Activated B cell treated with CpG ODN at 0.5 μM for 24 hours (primary cell): ENCODE measurements at regions not wholly inside any gene's neighbourhood (a gene's known extent, or its start where the extent isn't known, plus 50 kb on each side); places are given as distances from the start of the nearest gene placed in this dataset.

Source experiments
- ATAC-seq: fragments of 200-7000 bp; cut with Tn5 transposase; one replicate; pipeline ENCODE4 v1.10.0; 2021; ENCODE audit warnings: low read depth, mild to moderate bottlenecking, moderate library complexity
- CTCF ChIA-PET: fragments of 350-600 bp; sonication (Branson Sonifier 250); formaldehyde crosslinking; loops from one replicate; lab custom pipeline; 2021; ENCODE audit warnings: antibody characterized with exemption; lab: Charles Lee
- POLR2A ChIA-PET: fragments of 350-600 bp; sonication (Branson Sonifier 250); formaldehyde crosslinking; loops from one replicate; lab custom pipeline; 2021; ENCODE audit warnings: antibody characterized with exemption; lab: Charles Lee
- DNase-seq: peaks from one replicate; pipeline ENCODE4 v3.0.0; 2022
- H3K27ac Mint-ChIP-seq: one replicate; pipeline ENCODE4 v1.8.0; 2020; ENCODE audit warnings: mixed read lengths
- H3K27me3 Mint-ChIP-seq: one replicate; pipeline ENCODE4 v1.8.0; 2021; ENCODE audit warnings: mixed read lengths
- H3K36me3 Mint-ChIP-seq: one replicate; pipeline ENCODE4 v1.8.0; 2021; ENCODE audit warnings: low read depth, mixed read lengths
- H3K4me1 Mint-ChIP-seq: one replicate; pipeline ENCODE4 v1.8.0; 2021; ENCODE audit warnings: mixed read lengths
- H3K4me3 Mint-ChIP-seq: one replicate; pipeline ENCODE4 v1.8.0; 2020; ENCODE audit warnings: mild to moderate bottlenecking, mixed read lengths
- H3K9me3 Mint-ChIP-seq: one replicate; pipeline ENCODE4 v1.8.0; 2020; ENCODE audit warnings: mixed read lengths
- intact Hi-C: fragments of 100-400 bp; cut with micrococcal nuclease; formaldehyde crosslinking; loops from one replicate; pipeline ENCODE4 v1.15.1; 2024
- TF ChIP-seq, protein P1 (sequence below): fragments of 200-600 bp; IDR thresholded peaks from one replicate; pipeline ENCODE4 v1.8.0; 2022; ENCODE audit warnings: antibody characterized with exemption, mild to moderate bottlenecking

DNA sequence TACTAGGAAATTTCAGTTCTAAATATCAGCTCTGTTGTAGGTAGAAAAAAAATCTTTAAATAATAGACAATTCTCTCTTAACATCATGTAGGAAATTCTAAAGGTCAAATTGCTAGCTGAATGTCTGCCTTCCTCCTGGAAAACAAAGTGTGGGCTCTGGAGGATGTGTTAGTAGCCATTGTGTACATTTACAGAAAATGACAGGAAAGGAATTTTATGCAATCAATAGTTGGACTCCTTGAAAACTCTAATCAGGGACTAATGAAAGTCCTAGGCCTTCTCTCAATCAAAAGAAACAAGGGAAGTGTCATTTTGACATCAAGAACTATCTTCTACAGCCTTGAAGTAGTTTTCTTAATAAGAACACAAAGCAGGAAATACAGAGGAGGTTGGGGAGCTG, 174.6 kb downstream of the ANKRD50 start:
- DNase-seq (no peak), ATAC-seq (no peak)
- ChIA-PET CTCF (no interaction called here), POLR2A (no interaction called here)
- Mint-ChIP-seq H3K4me3 (no peak overlapping the region), H3K36me3 (no peaks in the 10 kb centered on the region), H3K4me1 (no peaks in the 10 kb centered on the region), H3K9me3 (peaks cover 2% of the 10 kb centered on the region), H3K27me3 (no peaks in the 10 kb centered on the region), H3K27ac (no peak overlapping the region)
- TF ChIP-seq, protein P1, sequence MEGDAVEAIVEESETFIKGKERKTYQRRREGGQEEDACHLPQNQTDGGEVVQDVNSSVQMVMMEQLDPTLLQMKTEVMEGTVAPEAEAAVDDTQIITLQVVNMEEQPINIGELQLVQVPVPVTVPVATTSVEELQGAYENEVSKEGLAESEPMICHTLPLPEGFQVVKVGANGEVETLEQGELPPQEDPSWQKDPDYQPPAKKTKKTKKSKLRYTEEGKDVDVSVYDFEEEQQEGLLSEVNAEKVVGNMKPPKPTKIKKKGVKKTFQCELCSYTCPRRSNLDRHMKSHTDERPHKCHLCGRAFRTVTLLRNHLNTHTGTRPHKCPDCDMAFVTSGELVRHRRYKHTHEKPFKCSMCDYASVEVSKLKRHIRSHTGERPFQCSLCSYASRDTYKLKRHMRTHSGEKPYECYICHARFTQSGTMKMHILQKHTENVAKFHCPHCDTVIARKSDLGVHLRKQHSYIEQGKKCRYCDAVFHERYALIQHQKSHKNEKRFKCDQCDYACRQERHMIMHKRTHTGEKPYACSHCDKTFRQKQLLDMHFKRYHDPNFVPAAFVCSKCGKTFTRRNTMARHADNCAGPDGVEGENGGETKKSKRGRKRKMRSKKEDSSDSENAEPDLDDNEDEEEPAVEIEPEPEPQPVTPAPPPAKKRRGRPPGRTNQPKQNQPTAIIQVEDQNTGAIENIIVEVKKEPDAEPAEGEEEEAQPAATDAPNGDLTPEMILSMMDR = no peak
- intact Hi-C loops = no loop called here

DNA sequence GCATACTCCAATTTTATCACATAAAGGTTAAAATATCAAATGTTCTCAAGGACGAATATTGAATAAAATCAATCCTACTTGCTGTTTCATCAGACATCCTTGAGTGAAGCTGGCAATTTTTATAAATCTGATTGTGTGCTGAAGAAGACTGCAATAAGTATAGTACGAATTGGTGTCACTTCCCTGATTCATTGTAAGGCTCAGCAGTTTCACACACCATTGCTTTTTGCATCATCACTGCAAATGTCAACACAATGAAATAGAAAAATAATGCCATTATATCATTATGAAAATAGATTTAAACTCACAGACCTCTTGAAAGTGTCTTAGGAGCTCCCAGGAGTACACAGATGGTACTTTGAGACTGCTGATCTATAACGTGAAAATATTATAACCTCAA, 172.5 kb downstream of the ANKRD50 start:
- Mint-ChIP-seq H3K27me3 (no peaks in the 10 kb centered on the region), H3K4me1 (no peaks in the 10 kb centered on the region), H3K4me3 (no peak overlapping the region), H3K27ac (no peak overlapping the region), H3K36me3 (no peaks in the 10 kb centered on the region), H3K9me3 (peaks cover 2% of the 10 kb centered on the region)
- intact Hi-C loops = no loop called here
- ATAC-seq = no peak
- no peak for DNase-seq
- ChIA-PET CTCF (no interaction called here), POLR2A (no interaction called here)
- TF ChIP-seq, protein P1 = no peak

DNA sequence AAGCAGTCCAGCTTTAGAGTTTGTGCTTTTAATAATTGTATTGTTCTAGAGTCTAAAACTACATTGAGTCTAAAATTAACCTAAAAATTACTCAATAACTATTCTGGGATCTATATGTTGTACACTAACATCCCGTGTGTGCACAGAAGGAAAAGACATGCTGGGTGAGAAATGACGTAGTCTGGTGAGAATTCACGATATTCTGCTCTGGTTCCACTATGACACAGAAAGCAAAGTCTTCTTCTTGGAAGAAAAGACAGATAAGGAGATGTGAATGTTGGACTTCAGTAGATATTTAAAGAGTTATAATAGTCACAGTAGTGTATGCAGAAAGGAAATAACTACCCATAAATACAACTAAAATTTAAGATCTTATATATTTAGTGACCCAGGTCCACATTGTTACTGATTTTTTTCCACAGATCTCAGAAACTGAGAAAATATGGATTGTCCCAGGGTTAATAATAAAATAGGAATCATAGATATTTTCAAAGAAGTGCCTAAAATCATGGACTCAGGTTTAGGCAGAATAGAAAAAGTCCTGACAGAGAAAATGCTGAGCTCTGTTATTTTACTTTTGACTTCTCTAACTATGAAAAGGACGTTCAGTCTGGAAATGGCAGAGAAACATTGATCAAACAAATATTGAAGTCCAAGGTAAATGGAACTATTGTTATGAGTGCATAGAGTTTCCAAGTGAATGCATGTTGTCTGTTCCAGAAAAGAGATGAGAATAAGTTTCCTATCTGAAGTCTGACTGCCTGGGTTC, 170.7 kb downstream of the ANKRD50 start:
- H3K27me3 Mint-ChIP-seq = no peaks in the 10 kb centered on the region
- no peaks in the 10 kb centered on the region for H3K36me3 Mint-ChIP-seq
- POLR2A ChIA-PET = no interaction called here
- DNase-seq = no peak
- peaks cover 2% of the 10 kb centered on the region for H3K9me3 Mint-ChIP-seq
- TF ChIP-seq, protein P1 = no peak
- CTCF ChIA-PET = no interaction called here
- no peak overlapping the region for H3K4me3 Mint-ChIP-seq
- intact Hi-C loops = no loop called here
- ATAC-seq = no peak
- no peak overlapping the region for H3K27ac Mint-ChIP-seq
- no peaks in the 10 kb centered on the region for H3K4me1 Mint-ChIP-seq

DNA sequence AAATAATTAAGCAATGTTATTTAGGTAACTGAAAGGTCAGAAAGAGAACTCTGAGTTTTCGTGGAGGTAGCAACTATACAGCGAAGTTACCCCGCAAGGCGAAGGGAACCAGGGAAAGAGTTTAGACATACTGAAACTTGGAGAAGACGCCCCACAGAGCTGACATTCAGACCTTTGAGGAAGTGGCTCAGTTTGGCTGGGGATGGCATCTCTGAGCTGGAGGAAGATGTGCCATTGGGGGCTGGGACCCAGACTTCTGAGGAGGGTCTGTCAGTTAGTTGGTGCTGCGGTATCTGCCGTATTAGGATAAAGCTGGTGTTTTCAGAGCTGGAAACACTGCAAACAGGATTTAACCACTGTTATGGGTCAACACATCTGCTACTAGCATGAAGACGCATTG, 156.6 kb downstream of the ANKRD50 start:
- no peaks in the 10 kb centered on the region for H3K9me3 Mint-ChIP-seq
- CTCF ChIA-PET = no interaction called here
- H3K4me1 Mint-ChIP-seq = no peaks in the 10 kb centered on the region
- H3K27ac Mint-ChIP-seq = no peak overlapping the region
- intact Hi-C loops = no loop called here
- POLR2A ChIA-PET = no interaction called here
- no peaks in the 10 kb centered on the region for H3K36me3 Mint-ChIP-seq
- DNase-seq = no peak
- ATAC-seq = no peak
- no peaks in the 10 kb centered on the region for H3K27me3 Mint-ChIP-seq
- H3K4me3 Mint-ChIP-seq = no peak overlapping the region
- TF ChIP-seq, protein P1 = no peak

DNA sequence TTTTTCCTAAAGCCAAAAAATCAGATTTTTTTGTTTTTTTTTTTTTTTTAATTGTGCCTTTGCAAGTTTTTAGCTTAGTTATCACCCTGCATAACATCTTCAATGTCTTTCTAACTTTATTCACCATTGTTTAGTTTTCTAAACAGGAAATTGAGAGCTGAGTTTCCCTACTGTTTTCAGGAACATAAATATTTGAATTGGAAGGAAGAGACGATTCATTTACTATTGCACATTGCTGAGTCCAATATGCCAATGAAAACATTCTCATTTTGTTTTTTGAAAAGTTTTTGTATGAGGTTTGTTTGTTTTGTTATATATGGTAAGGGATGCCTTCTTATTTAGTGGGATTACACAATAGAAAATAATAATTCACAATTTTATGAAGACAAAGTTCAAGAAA, 148.4 kb downstream of the ANKRD50 start:
- Mint-ChIP-seq H3K4me1 (no peaks in the 10 kb centered on the region), H3K4me3 (no peak overlapping the region), H3K27me3 (no peaks in the 10 kb centered on the region), H3K27ac (no peak overlapping the region), H3K36me3 (no peaks in the 10 kb centered on the region), H3K9me3 (no peaks in the 10 kb centered on the region)
- ChIA-PET CTCF (no interaction called here), POLR2A (no interaction called here)
- intact Hi-C loops = no loop called here
- ATAC-seq = no peak
- TF ChIP-seq, protein P1 = no peak
- DNase-seq = no peak
